Osteocyte (in vitro differentiated cells): ENCODE measurements at regions not wholly inside any gene's neighbourhood (a gene's known extent, or its start where the extent isn't known, plus 50 kb on each side); places are given as distances from the start of the nearest gene placed in this dataset.

Experiments
- DNase-seq: peaks from one replicate; pipeline ENCODE4 v3.0.0; 2021; ENCODE audit warnings: mixed read lengths; ENCODE audit not compliant: unreplicated experiment; ENCODE audit errors: extremely low spot score
- H3K27ac Mint-ChIP-seq: one replicate; pipeline ENCODE4 v1.8.0; 2021; ENCODE audit warnings: mild to moderate bottlenecking, mixed read lengths; ENCODE audit not compliant: unreplicated experiment
- H3K27me3 Mint-ChIP-seq: one replicate; pipeline ENCODE4 v1.8.0; 2021; ENCODE audit warnings: mixed read lengths; ENCODE audit not compliant: unreplicated experiment
- H3K36me3 Mint-ChIP-seq: one replicate; pipeline ENCODE4 v1.8.0; 2021; ENCODE audit warnings: mixed read lengths; ENCODE audit not compliant: unreplicated experiment
- H3K4me1 Mint-ChIP-seq: one replicate; pipeline ENCODE4 v1.8.0; 2021; ENCODE audit warnings: mixed read lengths; ENCODE audit not compliant: unreplicated experiment
- H3K4me3 Mint-ChIP-seq: one replicate; pipeline ENCODE4 v1.8.0; 2021; ENCODE audit warnings: mild to moderate bottlenecking, moderate library complexity, mixed read lengths; ENCODE audit not compliant: unreplicated experiment
- H3K9me3 Mint-ChIP-seq: one replicate; pipeline ENCODE4 v1.8.0; 2021; ENCODE audit warnings: mixed read lengths; ENCODE audit not compliant: unreplicated experiment
- CTCF ChIP-seq: fragments of 200-600 bp; sonication (generic); IDR thresholded peaks from 2 replicates; pipeline ENCODE4 v1.5.0; 2021; ENCODE audit warnings: antibody characterized with exemption, mild to moderate bottlenecking, moderate library complexity

- peaks cover 19% of the 10 kb centered on the region for H3K4me1 Mint-ChIP-seq
- no peak for DNase-seq
- H3K4me3 Mint-ChIP-seq, result no peak overlapping the region
- H3K27me3 Mint-ChIP-seq, result no peaks in the 10 kb centered on the region
- TF ChIP-seq CTCF, result no peak
- peaks cover 4% of the 10 kb centered on the region for H3K9me3 Mint-ChIP-seq
- H3K27ac Mint-ChIP-seq, result no peak overlapping the region
- no peaks in the 10 kb centered on the region for H3K36me3 Mint-ChIP-seq
Measured at GRCh38 chr4:165584916-165585315, 206.1 kb downstream of the CPE start.

DNA sequence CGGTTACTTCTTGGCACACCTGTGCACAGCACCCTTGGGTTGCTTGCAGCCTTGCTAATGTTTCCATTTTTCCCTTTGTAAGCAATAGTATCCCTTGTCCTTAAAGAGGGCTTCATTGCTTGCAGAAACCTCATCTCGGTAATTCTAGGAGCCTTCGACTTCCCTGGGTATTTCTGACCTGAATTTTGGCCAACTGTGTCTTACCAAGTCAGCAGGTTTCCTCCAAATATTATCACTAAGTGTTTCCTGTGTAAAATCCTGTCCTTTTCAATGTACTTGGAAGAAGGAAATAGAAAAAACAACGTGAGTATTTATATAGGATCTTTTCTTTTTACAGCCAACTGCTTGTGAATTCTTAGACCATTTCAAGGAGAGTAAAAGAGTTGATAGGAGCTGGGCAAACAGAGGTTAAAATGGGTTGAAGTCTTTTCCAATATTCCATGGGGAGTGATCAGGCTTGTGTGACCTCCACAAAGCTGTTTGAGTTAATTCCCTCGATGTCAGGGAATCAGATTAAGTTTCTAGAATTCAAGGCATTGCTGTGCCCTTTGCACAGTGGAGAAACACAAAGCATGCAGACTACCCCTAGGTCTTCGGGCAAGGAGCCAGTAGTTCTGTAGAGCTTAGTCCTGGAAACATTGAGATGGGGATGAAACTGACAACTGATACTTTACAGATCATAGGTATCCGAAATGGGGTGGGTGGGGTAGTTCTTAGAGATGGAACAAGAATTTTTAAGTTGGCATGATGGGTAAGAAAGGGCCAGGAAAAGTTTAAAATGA lies 209.9 kb downstream of the CPE start:
- no peak overlapping the region for H3K4me3 Mint-ChIP-seq
- peaks cover 11% of the 10 kb centered on the region for H3K4me1 Mint-ChIP-seq
- no peaks in the 10 kb centered on the region for H3K27me3 Mint-ChIP-seq
- no peak overlapping the region for H3K27ac Mint-ChIP-seq
- no peak for TF ChIP-seq CTCF
- H3K36me3 Mint-ChIP-seq, result no peaks in the 10 kb centered on the region
- no peak for DNase-seq
- H3K9me3 Mint-ChIP-seq, result peaks cover 4% of the 10 kb centered on the region

GRCh38 chr4:165592386-165592785 lies 213.6 kb downstream of the CPE start:
- peaks cover 11% of the 10 kb centered on the region for H3K4me1 Mint-ChIP-seq
- H3K27ac Mint-ChIP-seq, result no peak overlapping the region
- no peaks in the 10 kb centered on the region for H3K36me3 Mint-ChIP-seq
- H3K27me3 Mint-ChIP-seq, result no peaks in the 10 kb centered on the region
- no peaks in the 10 kb centered on the region for H3K9me3 Mint-ChIP-seq
- no peak for DNase-seq
- H3K4me3 Mint-ChIP-seq, result no peak overlapping the region
- no peak for TF ChIP-seq CTCF

GRCh38 chr4:165597581-165598480 lies 219.0 kb downstream of the CPE start:
- no peaks in the 10 kb centered on the region for H3K4me1 Mint-ChIP-seq
- H3K27ac Mint-ChIP-seq, result no peak overlapping the region
- no peak overlapping the region for H3K4me3 Mint-ChIP-seq
- no peak for DNase-seq
- H3K9me3 Mint-ChIP-seq, result no peaks in the 10 kb centered on the region
- H3K27me3 Mint-ChIP-seq, result no peaks in the 10 kb centered on the region
- no peaks in the 10 kb centered on the region for H3K36me3 Mint-ChIP-seq
- TF ChIP-seq CTCF, result no peak
